HG02678 (cell line): ENCODE measurements at regions not wholly inside any gene's neighbourhood (a gene's known extent, or its start where the extent isn't known, plus 50 kb on each side); places are given as distances from the start of the nearest gene placed in this dataset.

Experiments used
- ATAC-seq: cut with Tn5 transposase; IDR thresholded peaks from one replicate; pipeline ENCODE4 v1.9.1; 2021; ENCODE audit warnings: mild to moderate bottlenecking, moderate library complexity; ENCODE audit not compliant: unreplicated experiment

DNA sequence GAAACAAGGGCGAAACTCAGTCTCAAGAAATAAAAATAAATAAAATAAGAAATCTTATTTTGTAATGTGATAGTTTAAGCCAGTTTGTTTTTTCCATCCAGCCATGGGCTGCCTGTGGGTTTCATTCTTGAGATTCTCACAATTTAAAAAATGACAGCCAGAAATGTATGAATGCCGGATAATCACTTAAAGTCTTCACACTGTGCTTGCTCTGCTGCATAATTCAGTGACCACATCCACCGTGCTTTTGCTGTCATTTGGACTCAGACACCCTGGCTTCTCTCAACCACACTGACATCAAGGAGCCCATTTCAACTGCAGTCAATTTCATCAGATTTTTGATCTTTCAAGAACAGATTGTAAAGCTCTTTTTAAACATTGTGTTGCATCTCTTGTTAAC lies 61.0 kb upstream of the DAPK1 start:
- no peak for ATAC-seq

DNA sequence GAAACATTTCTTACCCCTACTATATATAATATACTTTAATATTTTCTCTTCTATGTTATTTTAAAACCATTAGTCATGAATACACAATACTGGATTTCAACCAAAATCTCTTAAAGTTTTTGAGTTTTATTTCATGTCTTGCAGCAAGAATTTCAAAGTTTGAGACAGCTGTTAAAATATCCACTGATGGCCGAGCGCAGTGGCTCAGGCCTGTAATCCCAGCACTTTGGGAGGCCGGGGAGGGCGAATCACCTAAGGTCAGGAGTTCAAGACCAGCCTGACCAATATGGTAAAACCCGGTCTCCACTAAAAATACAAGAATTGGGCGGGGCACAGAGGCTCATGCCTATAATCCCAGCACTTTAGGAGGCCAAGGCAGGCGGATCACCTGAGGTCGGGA lies 59.7 kb upstream of the DAPK1 start:
- ATAC-seq: no peak

DNA sequence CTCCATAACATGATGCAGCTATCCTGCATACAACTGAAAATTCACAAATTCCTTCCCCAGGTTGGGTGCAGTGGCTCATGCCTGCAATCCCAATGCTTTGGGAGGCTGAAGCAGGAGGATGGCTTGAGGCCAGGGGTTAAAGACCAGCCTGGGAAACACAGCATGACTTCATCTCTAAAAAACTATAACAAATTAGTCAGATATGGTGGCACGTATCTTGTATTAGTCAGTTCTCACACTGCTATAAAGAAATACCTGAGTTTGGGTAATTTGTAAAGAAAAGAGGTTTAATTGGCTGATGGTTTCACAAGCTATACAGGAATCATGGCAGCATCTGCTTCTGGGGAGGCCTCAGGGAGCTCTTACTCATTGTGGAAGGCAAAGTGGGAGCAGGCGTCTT lies 56.4 kb upstream of the DAPK1 start:
- ATAC-seq: no peak

DNA sequence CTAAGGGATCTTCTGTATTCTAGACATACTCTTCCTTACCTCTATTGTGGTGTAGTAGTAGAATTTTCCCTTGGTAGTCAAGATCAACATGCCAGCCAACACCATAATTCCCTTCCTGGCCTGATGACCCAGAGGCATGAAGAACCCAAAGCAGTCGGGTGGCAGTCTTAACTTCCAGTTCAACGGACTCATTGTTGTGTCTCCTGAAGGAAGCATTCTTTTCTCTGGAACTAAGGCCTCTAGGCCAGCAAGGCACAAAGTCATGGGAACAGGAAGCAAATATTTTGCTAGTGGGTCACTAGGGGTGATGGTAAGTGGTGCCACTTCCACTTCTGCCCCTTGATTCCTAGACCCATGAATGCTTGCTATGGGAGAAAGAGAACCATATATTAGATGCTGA lies 55.2 kb upstream of the DAPK1 start:
- no peak for ATAC-seq

DNA sequence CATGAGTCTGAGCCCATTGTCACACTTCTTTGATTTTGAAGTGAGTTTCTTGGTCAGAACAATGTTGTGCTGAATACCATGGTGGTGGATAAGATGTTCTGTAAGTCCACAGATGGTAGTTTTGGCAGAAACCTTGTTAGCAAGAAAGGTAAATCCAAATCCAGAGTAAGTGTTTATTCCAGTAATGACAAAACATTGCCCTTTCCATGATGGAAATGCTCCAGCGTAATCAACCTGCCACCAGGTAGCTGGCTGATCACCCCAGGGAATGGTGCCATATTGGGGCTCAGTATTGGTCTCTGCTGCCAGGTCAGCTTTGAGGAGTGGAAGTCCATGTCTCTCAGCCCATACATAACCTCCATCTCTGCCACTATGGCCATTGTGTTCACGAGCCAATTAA lies 54.7 kb upstream of the DAPK1 start:
- no peak for ATAC-seq

DNA sequence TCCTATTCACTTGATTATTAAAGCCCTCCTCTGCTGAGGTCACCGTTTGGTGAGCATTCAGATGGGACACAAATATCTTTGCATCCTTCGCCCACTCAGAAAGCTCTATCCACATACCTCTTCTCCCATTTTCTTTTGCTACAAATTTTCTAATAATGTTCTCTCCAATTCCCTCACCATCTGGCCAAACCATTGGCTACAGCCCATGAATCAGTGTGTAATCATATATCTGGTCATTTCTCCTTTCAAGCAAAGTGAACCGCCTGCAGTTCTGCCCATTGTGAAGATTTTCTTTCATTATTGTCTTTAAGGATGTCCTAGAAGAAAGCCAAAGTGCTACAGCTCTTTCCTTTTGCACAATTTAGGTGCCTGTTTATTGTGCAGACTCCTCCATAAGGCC lies 54.2 kb upstream of the DAPK1 start:
- ATAC-seq: no peak

DNA sequence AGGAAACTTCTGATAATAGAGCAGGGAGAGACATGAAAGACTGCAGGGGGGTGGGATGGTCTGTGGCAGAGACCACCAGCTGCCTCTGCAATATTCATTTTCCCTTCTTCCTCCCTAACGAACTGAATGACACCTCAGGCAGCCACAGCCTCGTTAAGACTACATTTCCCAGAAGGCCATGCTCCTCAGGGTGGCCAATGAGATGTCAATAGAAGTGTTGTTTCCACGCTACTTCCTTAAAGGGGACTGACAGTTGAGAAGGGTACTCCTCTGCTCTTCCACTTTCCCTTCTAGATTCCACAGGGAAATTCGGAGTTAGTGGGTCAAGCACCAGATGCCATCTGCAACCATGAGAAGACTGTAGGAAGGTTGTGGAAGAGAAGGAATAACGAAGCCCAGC lies 52.0 kb upstream of the DAPK1 start:
- peak; percentile 71 for ATAC-seq

DNA sequence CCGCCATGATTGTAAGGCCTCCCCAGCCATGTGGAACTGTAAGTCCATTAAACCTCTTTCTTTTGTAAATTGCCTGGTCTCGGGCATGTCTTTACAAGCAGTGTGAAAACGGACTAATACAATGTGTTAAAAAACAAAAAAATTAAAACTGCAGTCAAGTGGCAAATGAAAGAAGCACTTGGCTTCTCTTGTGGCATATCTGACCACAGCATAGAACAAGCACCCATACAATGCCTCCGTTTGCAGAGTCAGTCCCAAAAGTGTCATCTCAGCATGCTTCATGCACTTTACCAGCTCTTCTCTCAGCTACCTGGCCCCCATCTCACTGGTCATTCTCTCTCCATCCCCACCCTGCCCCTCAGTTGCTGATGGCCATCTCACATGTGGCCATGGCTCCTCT lies 51.1 kb upstream of the DAPK1 start:
- no peak for ATAC-seq

DNA sequence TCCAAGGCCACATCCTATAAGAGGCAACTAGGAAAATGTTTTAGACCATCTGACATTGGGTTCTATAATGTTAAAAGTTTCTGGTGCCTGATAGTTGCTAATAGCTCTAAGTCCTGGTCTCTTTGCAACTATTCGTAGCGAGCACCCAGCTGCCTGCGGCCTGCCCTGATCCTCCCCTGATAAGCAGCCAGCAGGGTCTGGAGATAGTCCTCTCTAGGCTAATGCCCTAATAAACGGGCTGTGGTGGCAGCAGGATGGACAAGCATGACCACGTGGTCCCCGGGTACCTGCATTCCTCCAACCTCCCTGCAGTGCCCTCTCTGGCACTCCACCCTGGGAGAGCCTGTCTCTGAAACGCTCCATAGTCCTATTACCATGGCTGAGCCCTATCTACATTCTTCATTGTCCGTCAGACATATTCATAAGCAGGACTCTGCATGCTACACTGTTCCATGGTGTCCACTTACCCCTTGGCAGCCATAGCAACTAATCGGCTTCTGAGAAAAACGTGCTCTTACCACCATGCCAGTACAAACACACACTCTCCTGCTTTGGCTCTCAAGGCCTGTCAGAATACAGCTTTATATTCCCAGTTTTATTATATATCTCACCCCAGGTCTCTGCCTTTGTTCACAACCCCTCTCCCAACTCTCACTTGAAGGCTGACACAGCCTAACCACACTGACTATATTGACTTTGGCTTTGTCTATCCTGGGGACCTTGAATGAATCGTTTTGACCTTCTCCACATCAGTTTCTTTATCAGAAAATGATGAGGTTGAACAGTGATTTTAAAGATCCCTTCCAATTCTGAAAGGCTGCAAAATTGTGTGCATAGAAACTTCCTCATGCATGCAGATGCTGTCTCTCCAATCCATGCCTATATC lies 49.9 kb upstream of the DAPK1 start:
- ATAC-seq: no peak
